Lower leg skin (tissue), 4 donors: ENCODE measurements at regions not wholly inside any gene's neighbourhood (a gene's known extent, or its start where the extent isn't known, plus 50 kb on each side); places are given as distances from the start of the nearest gene placed in this dataset.

Source experiments
- DNase-seq, 2 donors: peaks; one replicate each; pipeline ENCODE4 v3.0.0-alpha.2; 2019; ENCODE audit warnings: low spot score in 2 of 2
- H3K4me3 ChIP-seq: fragments of 200-600 bp; sonication (generic); 2 replicates; pipeline ENCODE4 v1.5.1; 2017; ENCODE audit warnings: mild to moderate bottlenecking, low read depth; ENCODE audit not compliant: poor library complexity, severe bottlenecking
- CTCF ChIP-seq, 3 donors: fragments of 450-650 bp; IDR thresholded peaks; one replicate each; pipeline ENCODE4 v1.5.1; 2016; ENCODE audit warnings: antibody characterized with exemption in 3 of 3, mild to moderate bottlenecking in 3 of 3, moderate library complexity in 2 of 3
- POLR2A ChIP-seq, 2 donors: fragments of 450-650 bp; IDR thresholded peaks; one replicate each; pipeline ENCODE4 v1.6.1; 2016 to 2017; ENCODE audit warnings: antibody characterized with exemption in 2 of 2, mild to moderate bottlenecking in 1 of 2, moderate library complexity in 1 of 2
- WGBS, 2 donors: methylation state at CpG; one replicate each; pipeline ENCODE4 v1.1.5; 2018; 5-methylcytosine and 5-hydroxymethylcytosine counted together
- intact Hi-C: fragments of 100-400 bp; cut with DNase I; formaldehyde crosslinking; loops from one replicate; pipeline ENCODE4 v1.15.0; 2023; ENCODE audit warnings: low total_unique reads

GRCh38 chr5:165892383-165892782, 2387.0 kb downstream of the MAT2B start:
- WGBS, 2 donors = 84 to 89% methylated on average over 6 of the region's 6 CpGs
- TF ChIP-seq POLR2A (IDR thresholded peaks at IDR 0.05) = no peak
- TF ChIP-seq CTCF (IDR thresholded peaks at IDR 0.05) = no peak
- H3K4me3 ChIP-seq = no peak overlapping the region
- no peak for DNase-seq
- intact Hi-C loops = no loop called here

- WGBS, 2 donors = 86 to 91% methylated on average over 3 of the region's 3 CpGs
- intact Hi-C loops = no loop called here
- DNase-seq = no peak
- H3K4me3 ChIP-seq = no peak overlapping the region
- TF ChIP-seq CTCF (IDR thresholded peaks at IDR 0.05) = no peak
- no peak for TF ChIP-seq POLR2A (IDR thresholded peaks at IDR 0.05)
Measured at GRCh38 chr5:165894916-165895315, 2389.5 kb downstream of the MAT2B start.

- TF ChIP-seq POLR2A (IDR thresholded peaks at IDR 0.05) (no peak), CTCF (IDR thresholded peaks at IDR 0.05) (no peak)
- no peak overlapping the region for H3K4me3 ChIP-seq
- WGBS, 2 donors = 90 to 93% methylated on average over 1 of the region's 1 CpG
- DNase-seq = no peak
- intact Hi-C loops = no loop called here
Measured at GRCh38 chr5:165903835-165904234, 2387.6 kb upstream of the WWC1 start.

- no peak for DNase-seq
- TF ChIP-seq POLR2A (IDR thresholded peaks at IDR 0.05) = no peak
- TF ChIP-seq CTCF (IDR thresholded peaks at IDR 0.05) = no peak
- intact Hi-C loops = no loop called here
- H3K4me3 ChIP-seq = no peak overlapping the region
Measured at GRCh38 chr5:165906871-165907270, 2384.6 kb upstream of the WWC1 start.

GRCh38 chr5:165913059-165913458, 2378.4 kb upstream of the WWC1 start:
- no peak for DNase-seq
- intact Hi-C loops = no loop called here
- 54 to 55% methylated on average over 2 of the region's 2 CpGs for WGBS, 2 donors
- no peak overlapping the region for H3K4me3 ChIP-seq
- no peak for TF ChIP-seq CTCF (IDR thresholded peaks at IDR 0.05)

- H3K4me3 ChIP-seq = no peak overlapping the region
- intact Hi-C loops = no loop called here
- no peak for DNase-seq
- WGBS, 2 donors = 92 to 93% methylated on average over 6 of the region's 6 CpGs
- TF ChIP-seq POLR2A (IDR thresholded peaks at IDR 0.05) = no peak
- TF ChIP-seq CTCF (IDR thresholded peaks at IDR 0.05) = no peak
Measured at GRCh38 chr5:165914456-165914855, 2377.0 kb upstream of the WWC1 start.
